Adrenal gland (tissue), 9 donors: ENCODE measurements at regions not wholly inside any gene's neighbourhood (a gene's known extent, or its start where the extent isn't known, plus 50 kb on each side); places are given as distances from the start of the nearest gene placed in this dataset.

ENCODE experiments used
- DNase-seq, 7 donors: peaks; one replicate each; pipeline ENCODE4 v3.0.0-alpha.2; 2019 to 2020
- H3K27ac ChIP-seq, 5 donors: fragments of 200-600 bp; sonication (generic) in 4 of 5; 1 replicate in 3 of 5; 2 replicates in 2 of 5; pipeline versions ENCODE4 v1.5.1 to v1.8.0; 2016 to 2020; ENCODE audit warnings: mild to moderate bottlenecking in 1 of 5
- H3K27me3 ChIP-seq: fragments of 200-600 bp; 2 replicates; pipeline ENCODE4 v1.8.0; 2021
- H3K36me3 ChIP-seq, 2 donors: fragments of 200-600 bp; replicated peaks in 1 of 2; 1 replicate in 1 of 2; 2 replicates in 1 of 2; pipeline versions ENCODE4 v1.5.1 to v1.8.0; 2018 to 2022
- H3K4me1 ChIP-seq, 2 donors: fragments of 200-600 bp; replicated peaks in 1 of 2; 1 replicate in 1 of 2; 2 replicates in 1 of 2; pipeline versions ENCODE4 v1.5.1 to v1.8.0; 2018 to 2021
- H3K4me3 ChIP-seq, 4 donors: fragments of 200-600 bp; sonication (generic) in 3 of 4; one replicate each; pipeline ENCODE4 v1.5.1; 2016 to 2018
- H3K9me3 ChIP-seq, 3 donors: fragments of 200-600 bp; sonication (generic) in 1 of 3; replicated peaks in 1 of 3; 1 replicate in 2 of 3; 2 replicates in 1 of 3; pipeline versions ENCODE4 v1.5.1 to v1.8.0; 2016 to 2021
- POLR2A ChIP-seq, 2 donors: fragments of 450-650 bp; IDR thresholded peaks; one replicate each; pipeline ENCODE4 v1.6.1; 2017; ENCODE audit warnings: antibody characterized with exemption in 2 of 2, mild to moderate bottlenecking in 2 of 2, moderate library complexity in 1 of 2
- WGBS, 4 donors: extraction: QIAGEN DNeasy Blood & Tissue Kit in 2 of 4; methylation state at CpG; one replicate each; pipeline versions ENCODE4 v1.1.5 to v1.1.7; 2013 to 2017; 5-methylcytosine and 5-hydroxymethylcytosine counted together
- intact Hi-C, 2 donors: fragments of 100-400 bp; cut with DNase I; formaldehyde crosslinking; loops; one replicate each; pipeline versions ENCODE4 v1.14.1 to v1.15.0; 2022 to 2023
- TF ChIP-seq, protein P1 (sequence below), 6 experiments: fragments of 450-650 bp in 4 of 6; fragments of 200-600 bp in 2 of 6; sonication (generic) in 1 of 6; IDR thresholded peaks; 1 replicate in 5 of 6; 2 replicates in 1 of 6; pipeline versions ENCODE4 v1.5.1 to v1.8.0; 2016 to 2021; ENCODE audit warnings: antibody characterized with exemption in 6 of 6, mild to moderate bottlenecking in 2 of 6, moderate library complexity in 1 of 6
- donor health status: healthy with polysubstance abuse.
- donor health status: Bipolar disorder and iron deficiency.
- donor health status: DM: yes; HTN: yes; CAD: no.
- donor health status: DM: no; HTN: no; CAD: no.
- donor health status: DM: no; HTN: no; CAD: no.

DNA sequence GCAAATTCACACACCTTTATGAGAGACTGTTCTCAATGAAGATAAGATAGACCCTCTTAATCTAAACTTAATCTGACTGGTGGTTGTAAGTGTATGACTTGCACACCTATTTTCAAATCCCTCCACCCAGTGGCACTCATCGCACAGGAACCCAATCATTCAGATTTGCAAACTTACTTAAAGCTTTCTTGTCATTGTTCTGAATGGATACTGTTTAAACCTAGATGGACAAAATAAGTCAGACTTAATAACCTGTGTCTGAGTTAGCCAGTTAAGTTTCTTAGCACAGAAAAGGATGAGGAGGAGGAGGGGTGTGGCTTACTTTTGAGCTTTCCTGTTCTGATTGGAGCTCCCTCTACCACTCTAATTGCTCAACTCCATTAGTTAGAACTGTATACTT lies 252.4 kb upstream of the CCNH start:
- H3K4me3 ChIP-seq = no peak overlapping the region
- no peak for TF ChIP-seq POLR2A (IDR thresholded peaks at IDR 0.05)
- TF ChIP-seq, protein P1, sequence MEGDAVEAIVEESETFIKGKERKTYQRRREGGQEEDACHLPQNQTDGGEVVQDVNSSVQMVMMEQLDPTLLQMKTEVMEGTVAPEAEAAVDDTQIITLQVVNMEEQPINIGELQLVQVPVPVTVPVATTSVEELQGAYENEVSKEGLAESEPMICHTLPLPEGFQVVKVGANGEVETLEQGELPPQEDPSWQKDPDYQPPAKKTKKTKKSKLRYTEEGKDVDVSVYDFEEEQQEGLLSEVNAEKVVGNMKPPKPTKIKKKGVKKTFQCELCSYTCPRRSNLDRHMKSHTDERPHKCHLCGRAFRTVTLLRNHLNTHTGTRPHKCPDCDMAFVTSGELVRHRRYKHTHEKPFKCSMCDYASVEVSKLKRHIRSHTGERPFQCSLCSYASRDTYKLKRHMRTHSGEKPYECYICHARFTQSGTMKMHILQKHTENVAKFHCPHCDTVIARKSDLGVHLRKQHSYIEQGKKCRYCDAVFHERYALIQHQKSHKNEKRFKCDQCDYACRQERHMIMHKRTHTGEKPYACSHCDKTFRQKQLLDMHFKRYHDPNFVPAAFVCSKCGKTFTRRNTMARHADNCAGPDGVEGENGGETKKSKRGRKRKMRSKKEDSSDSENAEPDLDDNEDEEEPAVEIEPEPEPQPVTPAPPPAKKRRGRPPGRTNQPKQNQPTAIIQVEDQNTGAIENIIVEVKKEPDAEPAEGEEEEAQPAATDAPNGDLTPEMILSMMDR (IDR thresholded peaks at IDR 0.05) = no peak
- no peak for DNase-seq
- no peaks in the 10 kb centered on the region for H3K36me3 ChIP-seq
- H3K27ac ChIP-seq = no peak overlapping the region
- no peaks in the 10 kb centered on the region for H3K9me3 ChIP-seq
- H3K4me1 ChIP-seq = no peaks in the 10 kb centered on the region
- WGBS, 4 donors = 65 to 90% (median 82%) methylated on average over 1 of the region's 1 CpG
- intact Hi-C loops = no loop called here
- H3K27me3 ChIP-seq = no peaks in the 10 kb centered on the region

DNA sequence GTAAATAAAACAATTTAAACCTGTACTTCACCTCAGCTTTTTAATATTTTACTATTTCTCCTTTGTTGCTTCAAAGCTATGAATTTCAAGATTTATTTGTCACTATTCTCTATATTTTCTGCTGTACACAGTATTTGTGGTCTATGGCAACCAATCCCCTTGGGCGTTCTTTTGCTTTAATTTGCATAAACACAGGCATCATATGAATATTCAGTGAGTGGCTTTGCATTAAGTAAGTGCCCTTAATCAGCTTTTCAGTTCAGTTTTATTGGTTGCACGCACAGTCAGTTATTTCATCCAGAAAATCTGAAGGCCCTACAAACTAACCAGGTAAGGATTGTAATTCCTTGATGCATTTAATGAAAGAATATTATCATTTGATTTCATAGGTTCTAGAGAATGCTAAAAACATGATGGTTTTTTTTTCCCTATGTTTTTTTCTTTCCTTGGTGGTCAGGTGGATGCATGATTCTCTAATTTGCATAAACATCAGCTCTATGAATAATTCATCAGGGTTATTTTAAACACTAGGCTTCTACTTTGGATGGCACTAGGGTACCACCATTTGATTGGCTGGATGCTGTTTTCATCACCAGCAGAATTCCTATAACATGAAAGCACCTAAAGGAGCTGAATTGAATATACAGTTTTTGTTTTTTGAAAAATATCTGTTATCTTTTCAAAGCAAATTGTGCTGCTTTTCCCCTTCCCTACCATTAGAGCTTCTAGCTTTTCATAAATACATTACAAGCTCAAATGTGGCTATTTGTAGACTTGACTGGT lies 249.2 kb upstream of the CCNH start:
- intact Hi-C loops = no loop called here
- Histone ChIP-seq H3K36me3 (no peaks in the 10 kb centered on the region), H3K4me1 (no peaks in the 10 kb centered on the region), H3K9me3 (no peaks in the 10 kb centered on the region), H3K4me3 (no peak overlapping the region), H3K27me3 (no peaks in the 10 kb centered on the region), H3K27ac (no peak overlapping the region)
- 68 to 88% (median 80%) methylated on average over 2 of the region's 2 CpGs for WGBS, 4 donors
- no peak for DNase-seq
- TF ChIP-seq POLR2A (IDR thresholded peaks at IDR 0.05) = no peak
- TF ChIP-seq, protein P1 (IDR thresholded peaks at IDR 0.05) = no peak

DNA sequence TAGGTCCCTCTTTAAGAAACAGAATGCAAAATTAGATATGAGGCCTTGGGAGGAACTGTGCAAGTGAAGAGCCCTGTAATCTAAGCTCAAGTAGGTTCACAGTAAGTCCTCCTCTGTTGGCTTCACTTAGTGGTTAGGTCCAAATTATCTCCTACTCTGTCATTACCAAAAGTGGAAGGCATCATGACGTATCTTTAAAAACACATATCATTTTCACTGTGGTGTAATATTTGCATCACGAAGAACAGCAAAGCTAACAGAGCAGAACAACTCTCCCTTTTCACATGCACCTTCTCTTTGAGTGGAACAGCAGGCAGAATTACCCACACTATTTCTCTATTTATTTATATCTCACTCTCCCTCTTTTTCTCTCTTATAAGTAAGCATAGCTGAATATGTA lies 240.5 kb upstream of the CCNH start:
- H3K4me1 ChIP-seq = no peaks in the 10 kb centered on the region
- no peaks in the 10 kb centered on the region for H3K9me3 ChIP-seq
- H3K36me3 ChIP-seq = no peaks in the 10 kb centered on the region
- TF ChIP-seq, protein P1 (IDR thresholded peaks at IDR 0.05) = no peak
- no peak for TF ChIP-seq POLR2A (IDR thresholded peaks at IDR 0.05)
- intact Hi-C loops = no loop called here
- H3K4me3 ChIP-seq = no peak overlapping the region
- WGBS, 4 donors = 77 to 86% (median 82%) methylated on average over 2 of the region's 2 CpGs
- no peaks in the 10 kb centered on the region for H3K27me3 ChIP-seq
- DNase-seq = no peak
- H3K27ac ChIP-seq = no peak overlapping the region

DNA sequence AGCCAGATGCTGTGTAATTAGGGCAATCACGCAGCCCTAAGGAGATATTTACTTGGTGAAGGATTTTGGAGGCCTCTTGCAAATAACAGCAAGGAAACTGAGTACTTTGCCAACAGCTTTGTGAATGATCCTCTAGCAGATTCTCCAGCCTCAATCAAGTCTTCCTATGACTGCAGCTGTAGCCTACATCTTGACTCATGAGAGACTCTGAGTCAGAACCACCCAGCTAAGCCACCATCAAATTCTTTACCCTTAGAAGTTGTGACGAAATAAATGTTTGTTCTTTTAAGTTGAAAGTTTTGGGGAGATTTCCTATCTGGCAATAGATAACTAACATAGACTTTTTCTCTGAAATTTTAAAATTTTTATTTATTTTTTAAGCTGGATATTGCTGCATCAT lies 237.6 kb upstream of the CCNH start:
- no peak overlapping the region for H3K27ac ChIP-seq

More for the DNA sequence above, 237.6 kb upstream of the CCNH start:
- no peak for DNase-seq
- no peaks in the 10 kb centered on the region for H3K9me3 ChIP-seq
- H3K4me3 ChIP-seq = no peak overlapping the region
- 47 to 53% (median 52%) methylated on average over 2 of the region's 2 CpGs for WGBS, 4 donors
- no peaks in the 10 kb centered on the region for H3K27me3 ChIP-seq
- TF ChIP-seq POLR2A (IDR thresholded peaks at IDR 0.05) = no peak
- TF ChIP-seq, protein P1 (IDR thresholded peaks at IDR 0.05) = no peak
- H3K36me3 ChIP-seq = no peaks in the 10 kb centered on the region
- intact Hi-C loops = no loop called here
- no peaks in the 10 kb centered on the region for H3K4me1 ChIP-seq
